H1 (cell line): ENCODE measurements at regions not wholly inside any gene's neighbourhood (a gene's known extent, or its start where the extent isn't known, plus 50 kb on each side); places are given as distances from the start of the nearest gene placed in this dataset.

ENCODE experiments used
- CBX8 ChIP-seq: fragments of 300-800, 300-1000 bp; sonication (generic); IDR thresholded peaks from 2 replicates; pipeline ENCODE4 v1.7.1; 2016; ENCODE audit warnings: low read depth, low read length, borderline replicate concordance
- CHD7 ChIP-seq: fragments of 300-600 bp; sonication (generic); IDR thresholded peaks from 2 replicates; pipeline ENCODE4 v1.7.1; 2012; ENCODE audit warnings: low read length, moderate library complexity, mild to moderate bottlenecking, inconsistent platforms; ENCODE audit not compliant: insufficient replicate concordance
- EGR1 ChIP-seq: IDR thresholded peaks from 2 replicates; pipeline ENCODE4 v1.6.1; 2011; ENCODE audit warnings: low read depth, low read length, borderline replicate concordance
- EZH2 ChIP-seq: fragments of 200-600 bp; sonication (generic); IDR thresholded peaks from 2 replicates; pipeline ENCODE4 v1.7.1; 2012; ENCODE audit warnings: low read depth, mild to moderate bottlenecking, moderate library complexity, low read length, inconsistent platforms; ENCODE audit not compliant: severe bottlenecking
- JUND ChIP-seq: IDR thresholded peaks from 2 replicates; pipeline ENCODE4 v1.6.1; 2011; ENCODE audit warnings: mild to moderate bottlenecking, improper control_type of control experiment, low read length
- SIN3A ChIP-seq, 2 experiments: IDR thresholded peaks in 1 of 2; conservative IDR thresholded peaks in 1 of 2; 2 replicates each; pipeline ENCODE4 v1.6.1; 2011 to 2012; ENCODE audit warnings: low read length in 2 of 2, improper control_type of control experiment in 1 of 2, low read depth in 1 of 2, mild to moderate bottlenecking in 1 of 2
- TAF1 ChIP-seq: IDR thresholded peaks from 2 replicates; pipeline ENCODE4 v1.6.1; 2011; ENCODE audit warnings: mild to moderate bottlenecking, low read depth, low read length

GRCh38 chr1:219810451-219810850 is 117.9 kb downstream of the SLC30A10 start (continued):
- TF ChIP-seq CBX8 (no peak), EZH2 (no peak), CHD7 (no peak), TAF1 (no peak), EGR1 (no peak), SIN3A (conservative IDR thresholded peaks at IDR 0.05 in 1 of 2, IDR thresholded peaks at IDR 0.05 in 1 of 2; ENCODE audit: low read depth in 1 of 2, low read length in 2 of 2) (no peak), JUND (no peak)
